Loucy (cell line): ENCODE measurements at regions not wholly inside any gene's neighbourhood (a gene's known extent, or its start where the extent isn't known, plus 50 kb on each side); places are given as distances from the start of the nearest gene placed in this dataset.

Experiments used
- H2AFZ ChIP-seq: fragments of 200-600 bp; sonication (generic); 2 replicates; pipeline ENCODE4 v1.6.0; 2016; ENCODE audit warnings: antibody characterized with exemption, mild to moderate bottlenecking, low read length, moderate library complexity
- H3F3A ChIP-seq: fragments of 200-600 bp; 2 replicates; pipeline ENCODE4 v1.6.0; 2016; ENCODE audit warnings: antibody characterized with exemption, low read depth, mild to moderate bottlenecking
- H3K27me3 ChIP-seq: fragments of 200-600 bp; sonication (generic); 2 replicates; pipeline ENCODE4 v1.6.1; 2014; ENCODE audit warnings: low read length, mild to moderate bottlenecking; ENCODE audit not compliant: insufficient read depth, poor library complexity, severe bottlenecking
- H3K36me3 ChIP-seq: fragments of 200-600 bp; sonication (generic); 2 replicates; pipeline ENCODE4 v1.6.1; 2016; ENCODE audit warnings: low read length; ENCODE audit not compliant: insufficient read depth
- H3K4me1 ChIP-seq: fragments of 200-600 bp; sonication (generic); 2 replicates; pipeline ENCODE4 v1.5.1; 2014; ENCODE audit warnings: low read length, mild to moderate bottlenecking; ENCODE audit not compliant: insufficient read depth, poor library complexity, severe bottlenecking
- H3K4me2 ChIP-seq: fragments of 200-600 bp; sonication (generic); 2 replicates; pipeline ENCODE4 v1.6.0; 2014; ENCODE audit warnings: antibody characterized with exemption, low read length, low read depth, mild to moderate bottlenecking; ENCODE audit not compliant: poor library complexity, severe bottlenecking
- H3K4me3 ChIP-seq: fragments of 200-600 bp; sonication (generic); 2 replicates; pipeline ENCODE4 v1.5.1; 2014; ENCODE audit warnings: low read length, mild to moderate bottlenecking, mixed read lengths; ENCODE audit not compliant: poor library complexity, severe bottlenecking
- H3K79me2 ChIP-seq: fragments of 200-600 bp; sonication (generic); 2 replicates; pipeline ENCODE4 v1.6.1; 2014; ENCODE audit warnings: low read length; ENCODE audit not compliant: insufficient read depth
- H3K9ac ChIP-seq: fragments of 200-600 bp; sonication (generic); 2 replicates; pipeline ENCODE4 v1.6.0; 2014; ENCODE audit warnings: mild to moderate bottlenecking, low read depth, low read length, moderate library complexity; ENCODE audit not compliant: poor library complexity, severe bottlenecking
- H3K9me2 ChIP-seq: fragments of 200-600 bp; sonication (generic); replicated peaks from 2 replicates; pipeline ENCODE4 v1.6.1; 2016; ENCODE audit warnings: low read depth, low read length, mixed read lengths
- H3K9me3 ChIP-seq: fragments of 200-600 bp; sonication (generic); 2 replicates; pipeline ENCODE4 v1.6.1; 2014; ENCODE audit warnings: mild to moderate bottlenecking, antibody characterized with exemption, low read length, low read depth; ENCODE audit not compliant: insufficient read depth
- H4K20me1 ChIP-seq: fragments of 200-600 bp; sonication (generic); 2 replicates; pipeline ENCODE4 v1.6.0; 2014; ENCODE audit warnings: antibody characterized with exemption, low read length, mild to moderate bottlenecking; ENCODE audit not compliant: insufficient read depth, poor library complexity, severe bottlenecking
- CTCF ChIP-seq: fragments of 200-600 bp; sonication (generic); conservative IDR thresholded peaks from 2 replicates; pipeline ENCODE4 v1.5.1; 2014; ENCODE audit warnings: mild to moderate bottlenecking, antibody characterized with exemption, low read length
- EZH2phosphoT487 ChIP-seq: fragments of 200-600 bp; IDR thresholded peaks from 2 replicates; pipeline ENCODE4 v1.6.1; 2018; ENCODE audit warnings: antibody characterized with exemption, mild to moderate bottlenecking, moderate library complexity, borderline replicate concordance

GRCh38 chr4:133559987-133560386 is 410.9 kb downstream of the PCDH10 start:
- Histone ChIP-seq H3F3A (no peaks in the 10 kb centered on the region), H3K79me2 (no peaks in the 10 kb centered on the region), H2AFZ (no peak overlapping the region), H3K4me1 (peaks cover under 1% of the 10 kb centered on the region), H3K9me3 (no peaks in the 10 kb centered on the region), H3K9me2 (no peaks in the 10 kb centered on the region), H3K9ac (no peak overlapping the region), H3K4me2 (no peak overlapping the region), H3K36me3 (no peaks in the 10 kb centered on the region), H3K4me3 (no peak overlapping the region), H3K27me3 (no peaks in the 10 kb centered on the region), H4K20me1 (no peaks in the 10 kb centered on the region)
- no peak for TF ChIP-seq EZH2phosphoT487
- no peak for TF ChIP-seq CTCF

DNA sequence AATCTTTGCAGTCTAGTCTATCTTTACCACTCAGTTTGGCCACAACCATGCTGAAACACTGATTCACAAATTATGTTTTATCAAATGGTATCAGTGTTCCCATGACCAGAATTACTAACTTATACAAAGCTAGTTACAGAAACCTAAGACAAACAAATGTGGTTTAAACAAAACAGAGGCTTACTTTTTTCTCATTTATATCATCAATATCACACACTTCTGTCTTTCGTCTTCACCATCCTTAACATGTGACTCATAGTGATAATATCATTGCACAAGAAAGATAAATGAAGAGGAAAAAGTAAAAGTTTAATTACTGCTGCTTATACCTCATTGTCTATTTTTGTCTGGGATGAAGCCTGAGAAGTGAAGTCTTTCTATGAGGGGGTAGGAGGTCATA is 406.6 kb downstream of the PCDH10 start:
- H3K4me2 ChIP-seq = no peak overlapping the region
- no peaks in the 10 kb centered on the region for H3K36me3 ChIP-seq
- no peak overlapping the region for H2AFZ ChIP-seq
- H3K4me1 ChIP-seq = no peaks in the 10 kb centered on the region
- TF ChIP-seq EZH2phosphoT487 = no peak
- no peak for TF ChIP-seq CTCF
- no peak overlapping the region for H3K4me3 ChIP-seq
- no peak overlapping the region for H3K9ac ChIP-seq
- H3F3A ChIP-seq = no peaks in the 10 kb centered on the region
- H3K27me3 ChIP-seq = no peaks in the 10 kb centered on the region
- no peaks in the 10 kb centered on the region for H3K9me2 ChIP-seq
- no peaks in the 10 kb centered on the region for H4K20me1 ChIP-seq
- no peaks in the 10 kb centered on the region; the same call in 1 of the 2 replicates for H3K9me3 ChIP-seq
- H3K79me2 ChIP-seq = no peaks in the 10 kb centered on the region

GRCh38 chr4:133550436-133550835 is 401.3 kb downstream of the PCDH10 start:
- Histone ChIP-seq H3K9me3 (no peaks in the 10 kb centered on the region; the same call in 1 of the 2 replicates), H2AFZ (no peak overlapping the region), H4K20me1 (no peaks in the 10 kb centered on the region), H3K4me3 (no peak overlapping the region), H3K9ac (no peak overlapping the region), H3K4me2 (no peak overlapping the region), H3K9me2 (no peaks in the 10 kb centered on the region), H3K36me3 (no peaks in the 10 kb centered on the region), H3K27me3 (no peaks in the 10 kb centered on the region), H3F3A (no peaks in the 10 kb centered on the region), H3K4me1 (no peaks in the 10 kb centered on the region), H3K79me2 (no peaks in the 10 kb centered on the region)
- TF ChIP-seq CTCF = no peak
- no peak for TF ChIP-seq EZH2phosphoT487
